Vagina (tissue), 2 donors: ENCODE measurements at regions not wholly inside any gene's neighbourhood (a gene's known extent, or its start where the extent isn't known, plus 50 kb on each side); places are given as distances from the start of the nearest gene placed in this dataset.

ENCODE experiments used
- DNase-seq, 2 donors: peaks; one replicate each; pipeline ENCODE4 v3.0.0-alpha.2; 2017; ENCODE audit errors: extremely low spot score in 2 of 2
- H3K27ac ChIP-seq: fragments of 200-600 bp; sonication (generic); one replicate; pipeline ENCODE4 v1.5.1; 2019
- H3K27me3 ChIP-seq: fragments of 200-600 bp; sonication (generic); one replicate; pipeline ENCODE4 v1.5.1; 2019
- H3K36me3 ChIP-seq, 2 donors: fragments of 200-600 bp; sonication (generic); one replicate each; pipeline ENCODE4 v1.5.1; 2017 to 2019
- H3K4me1 ChIP-seq: fragments of 200-600 bp; sonication (generic); one replicate; pipeline ENCODE4 v1.5.1; 2019
- H3K4me3 ChIP-seq, 2 donors: fragments of 200-600 bp; sonication (generic); 1 replicate in 1 of 2; 2 replicates in 1 of 2; pipeline ENCODE4 v1.5.1; 2016 to 2019
- H3K9me3 ChIP-seq: fragments of 200-600 bp; sonication (generic); one replicate; pipeline ENCODE4 v1.5.1; 2019
- CTCF ChIP-seq, 3 experiments: fragments of 450-650 bp in 2 of 3; fragments of 200-600 bp in 1 of 3; sonication (generic) in 1 of 3; IDR thresholded peaks; one replicate each; pipeline ENCODE4 v1.5.1; 2017 to 2019; ENCODE audit warnings: antibody characterized with exemption in 3 of 3, mild to moderate bottlenecking in 2 of 3, moderate library complexity in 2 of 3
- POLR2A ChIP-seq, 2 donors: fragments of 450-650 bp; IDR thresholded peaks; one replicate each; pipeline ENCODE4 v1.6.1; 2017; ENCODE audit warnings: antibody characterized with exemption in 2 of 2, mild to moderate bottlenecking in 2 of 2, moderate library complexity in 2 of 2
- POLR2AphosphoS5 ChIP-seq, 2 donors: sonication (generic); formaldehyde crosslinking; IDR thresholded peaks; one replicate each; pipeline ENCODE4 v1.9.0; 2017; ENCODE audit warnings: antibody characterized with exemption in 2 of 2, mild to moderate bottlenecking in 2 of 2, low read depth in 1 of 2; ENCODE audit not compliant: insufficient read depth in 1 of 2
- intact Hi-C: fragments of 100-400 bp; cut with DNase I; formaldehyde crosslinking; loops from one replicate; pipeline ENCODE4 v1.15.1; 2023

GRCh38 chrX:7242613-7243012 is 94.7 kb upstream of the PUDP start:
- intact Hi-C loops, result no loop called here
- TF ChIP-seq POLR2A (IDR thresholded peaks at IDR 0.05), result no peak
- no peak for TF ChIP-seq POLR2AphosphoS5 (IDR thresholded peaks at IDR 0.05; ENCODE audit: insufficient read depth in 1 of 2, low read depth in 1 of 2)
- no peak for TF ChIP-seq CTCF (IDR thresholded peaks at IDR 0.05)
- no peaks in the 10 kb centered on the region for H3K9me3 ChIP-seq
- H3K36me3 ChIP-seq, result no peaks in the 10 kb centered on the region
- no peak for DNase-seq
- no peaks in the 10 kb centered on the region for H3K27me3 ChIP-seq
- no peak overlapping the region for H3K4me3 ChIP-seq
- no peak overlapping the region for H3K27ac ChIP-seq
- no peaks in the 10 kb centered on the region for H3K4me1 ChIP-seq

GRCh38 chrX:7240929-7241328 is 93.0 kb upstream of the PUDP start:
- Histone ChIP-seq H3K36me3 (no peaks in the 10 kb centered on the region), H3K4me1 (no peaks in the 10 kb centered on the region), H3K4me3 (no peak overlapping the region), H3K27ac (no peak overlapping the region), H3K9me3 (no peaks in the 10 kb centered on the region), H3K27me3 (no peaks in the 10 kb centered on the region)
- TF ChIP-seq POLR2AphosphoS5 (IDR thresholded peaks at IDR 0.05; ENCODE audit: insufficient read depth in 1 of 2, low read depth in 1 of 2) (no peak), CTCF (IDR thresholded peaks at IDR 0.05) (no peak), POLR2A (IDR thresholded peaks at IDR 0.05) (no peak)
- intact Hi-C loops, result no loop called here
- no peak for DNase-seq

- no peaks in the 10 kb centered on the region for H3K4me1 ChIP-seq
- TF ChIP-seq CTCF (IDR thresholded peaks at IDR 0.05), result no peak
- no peak for TF ChIP-seq POLR2AphosphoS5 (IDR thresholded peaks at IDR 0.05; ENCODE audit: insufficient read depth in 1 of 2, low read depth in 1 of 2)
- no peak for TF ChIP-seq POLR2A (IDR thresholded peaks at IDR 0.05)
- no peak overlapping the region for H3K27ac ChIP-seq
- intact Hi-C loops, result no loop called here
- no peaks in the 10 kb centered on the region for H3K27me3 ChIP-seq
- no peaks in the 10 kb centered on the region for H3K9me3 ChIP-seq
- no peak for DNase-seq
- H3K36me3 ChIP-seq, result no peaks in the 10 kb centered on the region
- no peak overlapping the region for H3K4me3 ChIP-seq
Observed at GRCh38 chrX:7235071-7235470, 87.1 kb upstream of the PUDP start.

GRCh38 chrX:7233580-7234406 is 85.8 kb upstream of the PUDP start:
- Histone ChIP-seq H3K27me3 (no peaks in the 10 kb centered on the region), H3K27ac (no peak overlapping the region), H3K4me1 (no peaks in the 10 kb centered on the region), H3K9me3 (no peaks in the 10 kb centered on the region), H3K4me3 (no peak overlapping the region), H3K36me3 (no peaks in the 10 kb centered on the region)
- TF ChIP-seq CTCF (IDR thresholded peaks at IDR 0.05), result no peak
- no peak for TF ChIP-seq POLR2AphosphoS5 (IDR thresholded peaks at IDR 0.05; ENCODE audit: insufficient read depth in 1 of 2, low read depth in 1 of 2)
- TF ChIP-seq POLR2A (IDR thresholded peaks at IDR 0.05), result no peak
- no peak for DNase-seq
- intact Hi-C loops, result no loop called here

GRCh38 chrX:7228226-7228625 is 80.3 kb upstream of the PUDP start:
- no peaks in the 10 kb centered on the region for H3K27me3 ChIP-seq
- no peak overlapping the region for H3K27ac ChIP-seq
- H3K4me3 ChIP-seq, result no peak overlapping the region
- no peaks in the 10 kb centered on the region for H3K4me1 ChIP-seq
- H3K9me3 ChIP-seq, result no peaks in the 10 kb centered on the region
- no peak for DNase-seq
- no peaks in the 10 kb centered on the region for H3K36me3 ChIP-seq
- no peak for TF ChIP-seq POLR2AphosphoS5 (IDR thresholded peaks at IDR 0.05; ENCODE audit: insufficient read depth in 1 of 2, low read depth in 1 of 2)
- TF ChIP-seq POLR2A (IDR thresholded peaks at IDR 0.05), result no peak
- no peak for TF ChIP-seq CTCF (IDR thresholded peaks at IDR 0.05)
- intact Hi-C loops, result no loop called here
